Activated T-cell treated with anti-CD3 and anti-CD28 coated beads, Interleukin-2, amount 50 U/mL, for 72 hours (primary cell): ENCODE measurements at regions not wholly inside any gene's neighbourhood (a gene's known extent, or its start where the extent isn't known, plus 50 kb on each side); places are given as distances from the start of the nearest gene placed in this dataset.

Experiments
- ATAC-seq, 2 donors: fragments of 150-1000 bp; cut with Tn5 transposase; replicated peaks in 1 of 2; 2 replicates each; pipeline ENCODE4 v1.10.0; 2021; ENCODE audit warnings: moderate library complexity in 2 of 2, mild to moderate bottlenecking in 1 of 2
- DNase-seq, 2 donors: peaks; one replicate each; pipeline ENCODE4 v3.0.0; 2021 to 2022; ENCODE audit warnings: mixed read lengths in 1 of 2
- H3K27ac Mint-ChIP-seq: one replicate; pipeline ENCODE4 v1.8.0; 2022; ENCODE audit warnings: mild to moderate bottlenecking, moderate library complexity, mixed read lengths
- H3K27me3 Mint-ChIP-seq: one replicate; pipeline ENCODE4 v1.8.0; 2022; ENCODE audit warnings: low read depth, mixed read lengths
- H3K36me3 Mint-ChIP-seq, 2 donors: one replicate each; pipeline ENCODE4 v1.8.0; 2022; ENCODE audit warnings: mixed read lengths in 2 of 2, mild to moderate bottlenecking in 1 of 2; ENCODE audit not compliant: insufficient read depth in 2 of 2
- H3K4me1 Mint-ChIP-seq: one replicate; pipeline ENCODE4 v1.8.0; 2022; ENCODE audit warnings: low read depth, mixed read lengths
- H3K4me3 Mint-ChIP-seq, 2 donors: one replicate each; pipeline ENCODE4 v1.8.0; 2022; ENCODE audit warnings: mild to moderate bottlenecking in 2 of 2, mixed read lengths in 2 of 2, moderate library complexity in 2 of 2
- H3K9me3 Mint-ChIP-seq, 2 donors: one replicate each; pipeline ENCODE4 v1.8.0; 2022; ENCODE audit warnings: mixed read lengths in 2 of 2

DNA sequence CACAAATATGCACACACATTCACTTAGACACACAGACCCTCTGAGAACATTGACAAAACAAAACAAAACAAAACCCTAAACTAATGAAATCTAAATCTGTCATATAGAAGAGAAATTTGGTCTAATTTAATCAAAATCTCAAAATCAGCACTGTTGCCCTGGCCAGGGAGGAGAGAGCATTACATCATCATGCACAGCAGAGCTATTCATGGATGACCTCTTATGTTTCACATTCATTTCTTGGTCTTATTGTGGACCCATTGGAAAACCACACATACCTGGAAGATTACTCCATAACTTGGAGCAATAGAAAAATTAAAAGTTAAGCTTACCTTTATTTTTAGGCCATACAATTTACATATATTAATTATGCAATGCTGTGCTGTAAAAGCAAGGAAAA lies 1223.6 kb upstream of the GJE1 start:
- Mint-ChIP-seq H3K27ac (no peak overlapping the region), H3K4me1 (no peaks in the 10 kb centered on the region), H3K36me3 (no peaks in the 10 kb centered on the region), H3K27me3 (no peaks in the 10 kb centered on the region), H3K9me3 (no peaks in the 10 kb centered on the region), H3K4me3 (no peak overlapping the region)
- no peak for ATAC-seq
- DNase-seq: no peak

DNA sequence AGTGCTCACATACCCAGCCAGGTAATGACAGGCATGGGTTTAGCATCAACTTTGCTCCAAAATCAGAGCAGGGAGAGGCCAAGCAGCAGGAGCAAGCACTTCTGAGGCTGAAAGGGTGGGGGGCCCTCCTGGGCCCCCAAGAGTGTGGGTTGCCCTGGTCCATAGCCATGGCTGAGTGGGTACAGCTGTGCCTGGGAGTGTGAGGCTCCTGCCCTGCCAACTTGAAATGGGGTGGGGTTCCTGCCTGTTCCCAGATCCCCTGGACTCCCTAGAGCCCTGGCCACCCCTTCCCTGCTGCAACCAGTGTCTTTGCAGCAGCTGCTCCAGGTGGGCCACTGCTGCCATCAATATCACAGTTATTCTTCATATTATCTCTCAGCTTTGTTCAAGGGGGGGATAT lies 1224.2 kb upstream of the GJE1 start:
- Mint-ChIP-seq H3K27me3 (no peaks in the 10 kb centered on the region), H3K36me3 (no peaks in the 10 kb centered on the region), H3K9me3 (no peaks in the 10 kb centered on the region), H3K4me3 (no peak overlapping the region), H3K27ac (no peak overlapping the region), H3K4me1 (no peaks in the 10 kb centered on the region)
- ATAC-seq (no peak), DNase-seq (no peak)

DNA sequence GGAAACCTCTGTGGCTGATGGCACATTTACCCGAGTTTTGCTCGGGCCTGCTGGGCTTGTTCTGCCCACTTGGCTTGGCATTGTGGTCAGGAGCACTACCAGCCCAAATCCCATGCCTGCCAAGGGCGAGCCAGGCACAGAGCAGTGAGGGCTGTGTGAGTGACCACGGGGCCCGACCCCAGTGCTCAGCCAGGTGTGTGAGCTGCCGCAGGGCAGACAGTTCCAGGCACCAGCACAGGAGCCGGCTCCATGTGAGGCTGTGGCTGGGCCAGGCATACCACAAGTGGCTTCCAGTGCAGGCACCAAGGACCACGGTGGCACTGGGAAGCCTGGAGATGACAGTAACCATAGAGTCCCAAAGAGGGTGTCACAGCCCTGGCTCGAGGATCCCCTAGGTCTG lies 1225.5 kb upstream of the GJE1 start:
- no peaks in the 10 kb centered on the region for H3K9me3 Mint-ChIP-seq
- no peak for ATAC-seq

DNA sequence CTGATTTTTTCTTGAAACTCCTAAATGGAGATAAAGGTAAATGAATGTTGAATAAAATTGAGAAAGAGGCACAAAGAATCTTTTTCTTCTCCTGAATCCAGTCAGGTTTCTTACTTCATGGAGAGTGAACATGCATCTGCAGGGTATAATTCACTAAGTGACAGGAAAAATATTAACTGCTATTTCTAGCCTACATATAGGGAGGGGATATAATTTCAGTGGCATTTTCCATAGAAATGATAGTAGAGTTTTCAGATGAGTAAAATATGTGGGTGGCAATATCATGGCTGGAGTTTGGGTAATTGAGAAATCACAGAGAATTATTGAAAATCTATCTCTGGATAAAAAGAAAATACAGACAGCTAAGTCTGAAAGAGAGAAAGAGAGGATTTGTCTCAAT lies 1227.0 kb upstream of the GJE1 start:
- no peak for ATAC-seq
- no peaks in the 10 kb centered on the region for H3K4me1 Mint-ChIP-seq
- H3K36me3 Mint-ChIP-seq: no peaks in the 10 kb centered on the region
- peaks cover 0 to 5% of the 10 kb centered on the region in 2 donors for H3K9me3 Mint-ChIP-seq
- no peaks in the 10 kb centered on the region for H3K27me3 Mint-ChIP-seq
- no peak for DNase-seq
- H3K4me3 Mint-ChIP-seq: no peak overlapping the region
- H3K27ac Mint-ChIP-seq: no peak overlapping the region

More for the DNA sequence above, 1225.5 kb upstream of the GJE1 start:
- Mint-ChIP-seq H3K27ac (no peak overlapping the region), H3K27me3 (no peaks in the 10 kb centered on the region), H3K4me1 (no peaks in the 10 kb centered on the region), H3K4me3 (no peak overlapping the region), H3K36me3 (no peaks in the 10 kb centered on the region)
- DNase-seq: no peak

DNA sequence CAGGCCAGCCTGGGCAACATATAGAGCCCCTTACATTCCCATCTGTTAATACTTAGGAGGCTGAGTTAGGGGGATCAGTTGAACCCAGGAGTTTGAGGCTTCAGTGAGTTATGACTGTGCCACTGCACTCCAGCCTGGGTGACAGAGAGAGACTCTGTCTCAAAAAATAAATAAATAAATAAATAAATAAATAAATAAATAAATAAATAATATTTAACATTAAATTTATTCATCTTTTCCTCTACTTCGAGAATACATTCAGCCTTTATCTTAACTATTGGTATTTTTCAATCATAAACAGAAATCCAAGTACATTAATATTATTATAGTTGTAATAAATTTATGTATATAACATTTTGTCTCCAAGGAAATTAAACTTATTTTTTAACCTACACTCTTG lies 1227.7 kb upstream of the GJE1 start:
- Mint-ChIP-seq H3K4me1 (no peaks in the 10 kb centered on the region), H3K36me3 (no peaks in the 10 kb centered on the region), H3K9me3 (peaks cover 0 to 5% of the 10 kb centered on the region in 2 donors), H3K27me3 (no peaks in the 10 kb centered on the region), H3K27ac (no peak overlapping the region), H3K4me3 (no peak overlapping the region)
- ATAC-seq (no peak), DNase-seq (no peak)

DNA sequence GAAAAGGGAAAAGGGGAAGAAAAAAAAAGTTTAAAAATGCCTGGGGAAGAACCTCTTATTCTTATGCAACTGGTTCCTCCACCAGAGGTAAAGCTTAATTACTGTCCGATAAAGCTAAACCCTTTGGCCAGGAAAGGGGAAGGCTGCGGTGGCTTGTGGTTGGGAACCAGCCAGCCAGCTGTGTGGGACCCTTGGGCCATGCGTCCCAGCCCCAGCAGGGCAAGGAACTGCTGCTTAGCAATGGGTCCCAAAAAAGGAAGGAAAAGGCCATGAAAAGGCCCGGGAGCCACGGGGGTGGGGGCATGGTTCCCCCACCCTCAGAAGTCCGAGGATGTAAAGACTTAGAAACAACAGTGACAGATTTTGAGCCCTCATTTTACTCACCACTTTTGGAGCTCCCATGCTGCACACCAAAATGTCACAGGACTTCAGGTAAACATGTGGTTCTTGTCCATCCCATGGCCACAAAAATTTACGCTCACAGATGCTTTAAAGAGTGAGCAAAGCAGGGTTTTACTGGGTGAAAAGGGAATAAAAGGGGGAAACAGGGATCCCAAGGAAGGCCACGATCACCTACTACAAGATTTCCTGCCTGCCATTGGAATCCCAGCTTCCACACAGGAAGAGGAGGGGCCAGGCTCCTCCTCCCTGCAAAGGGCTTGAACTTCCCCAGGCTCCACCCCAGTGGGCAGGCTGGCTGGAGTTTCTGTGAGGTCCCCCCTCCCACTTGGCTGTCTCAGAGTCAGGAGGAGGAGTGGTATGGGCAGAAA lies 1234.7 kb upstream of the GJE1 start:
- ATAC-seq (no peak), DNase-seq (no peak)
- H3K4me1 Mint-ChIP-seq: no peaks in the 10 kb centered on the region
- peaks cover 4 to 5% of the 10 kb centered on the region in 2 donors for H3K9me3 Mint-ChIP-seq
- H3K36me3 Mint-ChIP-seq: no peaks in the 10 kb centered on the region
- H3K4me3 Mint-ChIP-seq: no peak overlapping the region
- H3K27me3 Mint-ChIP-seq: peaks cover 5% of the 10 kb centered on the region
- no peak overlapping the region for H3K27ac Mint-ChIP-seq

DNA sequence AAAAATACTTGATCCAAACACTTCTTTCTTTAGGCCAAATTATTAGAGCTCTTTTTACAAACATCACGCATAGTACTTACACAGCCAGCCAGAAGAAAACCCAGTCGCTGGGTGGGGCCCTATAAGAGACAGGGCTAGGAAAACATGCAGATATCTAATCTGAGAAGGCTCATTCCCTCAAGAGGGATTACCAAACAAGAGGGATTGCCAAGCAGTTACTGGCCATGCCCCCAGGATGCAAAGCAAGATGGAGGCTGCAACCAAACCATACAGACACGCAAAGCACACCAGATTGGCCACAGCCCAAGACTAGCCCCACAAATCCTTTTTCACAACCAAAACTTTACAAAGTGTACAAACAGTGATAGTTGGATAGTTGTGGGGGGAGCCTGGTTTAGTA lies 1235.4 kb upstream of the GJE1 start:
- Mint-ChIP-seq H3K4me1 (no peaks in the 10 kb centered on the region), H3K4me3 (no peak overlapping the region), H3K9me3 (peaks cover 4 to 5% of the 10 kb centered on the region in 2 donors), H3K27me3 (peaks cover 5% of the 10 kb centered on the region), H3K27ac (no peak overlapping the region), H3K36me3 (no peaks in the 10 kb centered on the region)
- no peak for ATAC-seq
- no peak for DNase-seq

DNA sequence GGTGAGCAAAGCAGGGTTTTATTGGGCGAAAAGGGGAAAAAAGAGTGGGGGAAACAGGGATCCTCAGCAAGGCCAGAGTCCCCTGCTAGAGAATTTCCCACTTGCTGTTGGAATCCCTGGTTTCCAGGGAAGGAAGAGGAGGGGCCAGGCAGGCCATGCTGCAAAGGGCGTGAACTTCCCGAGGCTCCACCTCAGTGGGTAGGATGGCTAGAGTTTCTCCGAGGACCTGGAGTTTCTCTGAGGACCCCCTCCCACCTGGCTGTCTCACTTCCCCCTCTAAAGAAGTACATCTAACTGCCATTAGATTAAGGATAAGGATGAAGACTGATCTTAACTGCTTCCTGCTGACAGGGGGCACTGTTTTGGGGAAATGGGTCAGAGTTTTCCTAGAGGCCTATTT lies 1239.3 kb upstream of the GJE1 start:
- Mint-ChIP-seq H3K9me3 (peaks cover 0 to 4% of the 10 kb centered on the region in 2 donors), H3K4me1 (no peaks in the 10 kb centered on the region), H3K4me3 (no peak overlapping the region), H3K27me3 (peaks cover 5% of the 10 kb centered on the region), H3K36me3 (no peaks in the 10 kb centered on the region), H3K27ac (no peak overlapping the region)
- no peak for ATAC-seq
- DNase-seq: no peak

DNA sequence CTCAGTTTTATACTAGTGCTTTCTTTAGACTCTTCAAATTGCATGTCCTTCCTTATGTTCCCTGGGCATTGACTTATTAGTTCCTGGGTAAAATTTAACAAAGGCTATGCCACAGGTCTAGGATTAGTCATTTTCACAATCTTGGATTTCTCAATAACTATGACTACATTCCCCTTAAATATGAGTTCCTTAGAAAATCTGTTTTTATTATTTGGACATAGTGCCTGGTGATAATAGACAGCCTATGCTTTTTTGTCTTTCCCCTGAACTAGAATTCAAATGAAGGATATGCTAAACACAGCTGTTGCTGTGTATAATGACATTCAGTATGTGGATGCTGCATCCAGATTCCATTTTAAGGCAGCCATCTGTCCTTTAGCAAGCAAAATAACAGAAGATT lies 1252.8 kb upstream of the GJE1 start:
- Mint-ChIP-seq H3K4me1 (no peaks in the 10 kb centered on the region), H3K9me3 (peaks cover 0 to 2% of the 10 kb centered on the region in 2 donors), H3K27ac (no peak overlapping the region), H3K27me3 (peaks cover 4% of the 10 kb centered on the region), H3K4me3 (no peak overlapping the region), H3K36me3 (no peaks in the 10 kb centered on the region)
- ATAC-seq (no peak), DNase-seq (no peak)

DNA sequence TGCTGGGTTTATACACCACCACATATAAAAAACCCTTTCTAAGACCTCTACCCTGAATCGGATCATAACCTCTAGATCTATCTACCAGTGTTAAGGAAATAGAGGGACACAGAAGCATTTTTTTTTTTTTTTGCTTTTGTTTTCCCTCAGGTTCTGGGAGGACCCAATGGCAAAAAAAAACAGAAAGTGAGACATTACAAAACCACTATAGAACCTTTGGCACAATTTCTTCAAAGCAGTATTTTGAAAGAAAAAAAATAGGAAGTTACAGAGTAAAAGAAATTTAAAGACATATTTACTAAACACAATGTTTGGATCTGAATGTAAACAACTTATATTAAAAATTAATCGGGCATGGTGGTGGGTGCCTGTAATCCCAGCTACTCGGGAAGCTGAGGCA lies 1258.7 kb upstream of the GJE1 start:
- Mint-ChIP-seq H3K36me3 (no peaks in the 10 kb centered on the region), H3K4me1 (no peaks in the 10 kb centered on the region), H3K9me3 (peaks cover 0 to 4% of the 10 kb centered on the region in 2 donors), H3K27me3 (no peaks in the 10 kb centered on the region), H3K27ac (no peak overlapping the region), H3K4me3 (no peak overlapping the region)
- ATAC-seq (no peak), DNase-seq (no peak)

DNA sequence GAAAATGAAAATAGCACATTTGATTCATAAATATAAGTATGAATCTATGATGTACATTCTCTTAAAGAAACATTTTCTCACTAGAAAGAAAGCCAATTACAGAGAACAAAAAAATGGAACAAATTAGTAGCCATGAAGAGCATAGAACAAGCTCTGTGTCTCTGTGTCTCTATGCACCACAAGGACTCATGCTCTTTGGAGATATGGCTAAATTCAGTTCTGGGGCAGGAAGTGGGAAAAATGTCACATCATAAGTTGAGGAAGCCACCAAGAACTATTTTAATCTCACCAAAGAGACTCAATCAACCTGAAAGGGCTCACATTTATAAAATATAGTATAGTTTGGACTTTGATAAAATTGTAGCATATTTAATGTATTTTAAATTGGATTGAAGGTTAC lies 1259.8 kb upstream of the GJE1 start:
- H3K4me1 Mint-ChIP-seq: no peaks in the 10 kb centered on the region
- ATAC-seq (no peak), DNase-seq (no peak)
- H3K27ac Mint-ChIP-seq: no peak overlapping the region
- H3K9me3 Mint-ChIP-seq: peaks cover 0 to 4% of the 10 kb centered on the region in 2 donors
- H3K27me3 Mint-ChIP-seq: no peaks in the 10 kb centered on the region
- H3K36me3 Mint-ChIP-seq: no peaks in the 10 kb centered on the region
- H3K4me3 Mint-ChIP-seq: no peak overlapping the region

DNA sequence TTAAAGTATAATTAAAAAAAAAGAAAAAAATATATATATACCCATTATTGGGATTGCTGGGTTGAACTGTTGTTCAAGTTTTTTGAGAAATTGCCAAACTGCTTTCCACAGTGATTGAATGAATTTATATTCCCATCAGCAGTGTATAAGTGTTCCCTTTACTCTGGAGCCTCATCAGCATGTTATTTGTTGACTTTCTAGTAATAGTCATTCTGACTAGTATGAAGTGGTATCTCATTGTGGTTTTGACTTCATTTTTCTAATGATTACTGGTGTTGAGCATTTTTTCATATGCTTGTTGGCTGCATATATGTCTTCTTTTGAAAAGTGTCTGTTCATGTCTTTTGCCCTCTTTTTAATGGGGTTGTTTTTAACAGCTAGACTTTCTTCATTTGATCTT lies 1260.8 kb upstream of the GJE1 start:
- Mint-ChIP-seq H3K36me3 (no peaks in the 10 kb centered on the region), H3K9me3 (peaks cover 0 to 4% of the 10 kb centered on the region in 2 donors), H3K27me3 (no peaks in the 10 kb centered on the region), H3K4me3 (no peak overlapping the region), H3K4me1 (no peaks in the 10 kb centered on the region), H3K27ac (no peak overlapping the region)
- ATAC-seq: no peak
- no peak for DNase-seq

DNA sequence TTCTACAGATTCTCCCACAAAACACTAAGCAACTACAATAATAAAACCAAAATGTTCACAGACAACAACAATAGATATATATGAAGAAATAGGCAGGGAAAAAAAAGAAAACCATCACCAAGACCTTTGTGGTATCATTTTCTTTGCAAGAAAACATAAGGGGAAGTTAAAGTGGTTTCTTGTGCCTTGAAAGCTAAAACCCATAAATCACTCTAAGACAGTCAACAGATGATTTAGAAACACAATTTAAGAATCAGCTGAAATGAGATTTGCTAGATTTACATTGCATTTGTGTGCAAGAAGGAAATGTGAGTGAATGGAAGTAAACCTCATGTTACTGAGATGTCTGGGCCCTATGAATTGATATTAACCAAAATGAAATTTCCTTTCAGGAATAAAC lies 1265.4 kb upstream of the GJE1 start:
- H3K27me3 Mint-ChIP-seq: no peaks in the 10 kb centered on the region
- no peak for ATAC-seq
- no peak overlapping the region for H3K4me3 Mint-ChIP-seq
- no peaks in the 10 kb centered on the region for H3K36me3 Mint-ChIP-seq
- DNase-seq: no peak
- H3K4me1 Mint-ChIP-seq: no peaks in the 10 kb centered on the region
- no peak overlapping the region for H3K27ac Mint-ChIP-seq
- H3K9me3 Mint-ChIP-seq: no peaks in the 10 kb centered on the region

DNA sequence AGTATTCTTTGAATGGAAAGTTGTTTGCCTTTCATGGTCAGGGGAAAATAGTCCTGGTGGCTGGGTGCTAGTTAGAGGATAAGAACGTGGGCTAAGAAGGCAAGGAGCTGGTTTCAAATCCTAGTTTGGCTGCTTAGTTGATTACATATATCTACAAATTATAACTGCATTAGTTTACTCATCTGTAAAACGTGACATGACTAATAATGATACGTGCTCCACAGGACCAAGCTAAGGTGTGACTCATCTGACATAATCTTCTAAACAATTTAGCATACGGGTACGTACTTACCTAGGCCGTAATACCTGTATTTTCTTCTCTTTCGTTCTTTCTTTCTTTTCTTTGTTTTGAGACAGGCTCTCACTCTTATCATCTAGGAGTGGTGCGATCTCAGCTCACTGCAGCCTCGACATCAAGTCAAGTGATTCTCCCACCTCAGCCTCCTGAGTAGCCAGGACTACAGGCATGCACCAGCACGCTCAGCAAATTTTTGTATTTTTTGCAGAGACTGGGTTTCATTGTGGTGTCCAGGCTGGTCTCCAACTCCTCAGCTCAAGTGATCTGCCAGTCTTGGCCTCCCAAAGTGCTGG lies 1274.2 kb upstream of the GJE1 start:
- Mint-ChIP-seq H3K27ac (no peak overlapping the region), H3K4me3 (no peak overlapping the region), H3K4me1 (no peaks in the 10 kb centered on the region), H3K27me3 (no peaks in the 10 kb centered on the region), H3K36me3 (no peaks in the 10 kb centered on the region), H3K9me3 (no peaks in the 10 kb centered on the region)
- peak in 1 of 2 donors; percentile 17 for ATAC-seq
- no peak for DNase-seq
